ENCODE measurements at regions not wholly inside any gene's neighbourhood (a gene's known extent, or its start where the extent isn't known, plus 50 kb on each side); places are given as distances from the start of the nearest gene placed in this dataset.

GRCh38 chr2:121038891-121039616, 245.9 kb downstream of the TFCP2L1 start:
- TF ChIP-seq CTCF (IDR thresholded peaks at IDR 0.05; ENCODE audit: poor library complexity) (no peak), EZH2phosphoT487 (IDR thresholded peaks at IDR 0.05; ENCODE audit: low read depth, severe bottlenecking, unreplicated experiment) (no peak), EZH2 (IDR thresholded peaks at IDR 0.05; ENCODE audit: borderline replicate concordance) (no peak)
- H3K9me2 ChIP-seq (replicated peaks; ENCODE audit: insufficient read depth): no peaks in the 10 kb centered on the region
- no peaks in the 10 kb centered on the region for H3K79me2 ChIP-seq
- H3K27me3 ChIP-seq: peaks cover 35% of the 10 kb centered on the region
- no peaks in the 10 kb centered on the region for H4K20me1 ChIP-seq (ENCODE audit: insufficient read depth, poor library complexity, severe bottlenecking)
- 76% methylated on average over 8 of the region's 8 CpGs for WGBS (ENCODE audit: low lambda C conversion rate, missing lambda C conversion rate)
- no peaks in the 10 kb centered on the region for H3K36me3 ChIP-seq (replicated peaks; ENCODE audit: insufficient read depth, low read depth)
- DNase-seq (ENCODE audit: low spot score): no peak
- no peak overlapping the region for H2AFZ ChIP-seq
- H3K4me1 ChIP-seq (ENCODE audit: insufficient read depth): peaks cover 11% of the 10 kb centered on the region
- no peak overlapping the region for H3K27ac ChIP-seq
- no peak overlapping the region for H3K4me2 ChIP-seq
- no peak overlapping the region for H3K4me3 ChIP-seq
- H3K9me3 ChIP-seq (ENCODE audit: low read depth): no peaks in the 10 kb centered on the region

GRCh38 chr2:121039679-121040078, 245.3 kb downstream of the TFCP2L1 start:
- Histone ChIP-seq H3K4me3 (no peak overlapping the region), H3K9me3 (ENCODE audit: low read depth) (no peaks in the 10 kb centered on the region), H4K20me1 (ENCODE audit: insufficient read depth, poor library complexity, severe bottlenecking) (no peaks in the 10 kb centered on the region), H3K36me3 (replicated peaks; ENCODE audit: insufficient read depth, low read depth) (no peaks in the 10 kb centered on the region), H2AFZ (no peak overlapping the region), H3K4me1 (ENCODE audit: insufficient read depth) (peaks cover 11% of the 10 kb centered on the region), H3K79me2 (no peaks in the 10 kb centered on the region), H3K27ac (no peak overlapping the region), H3K4me2 (no peak overlapping the region), H3K9me2 (replicated peaks; ENCODE audit: insufficient read depth) (no peaks in the 10 kb centered on the region), H3K27me3 (peaks cover 35% of the 10 kb centered on the region)
- 46% methylated on average over 3 of the region's 3 CpGs for WGBS (ENCODE audit: low lambda C conversion rate, missing lambda C conversion rate)
- no peak for TF ChIP-seq EZH2 (IDR thresholded peaks at IDR 0.05; ENCODE audit: borderline replicate concordance)
- TF ChIP-seq CTCF (IDR thresholded peaks at IDR 0.05; ENCODE audit: poor library complexity): no peak
- no peak for TF ChIP-seq EZH2phosphoT487 (IDR thresholded peaks at IDR 0.05; ENCODE audit: low read depth, severe bottlenecking, unreplicated experiment)
- DNase-seq (ENCODE audit: low spot score): no peak

- Histone ChIP-seq H2AFZ (no peak overlapping the region), H3K4me1 (ENCODE audit: insufficient read depth) (peaks cover 5% of the 10 kb centered on the region), H3K79me2 (no peaks in the 10 kb centered on the region), H3K27me3 (peaks cover 41% of the 10 kb centered on the region), H3K4me2 (no peak overlapping the region), H3K36me3 (replicated peaks; ENCODE audit: insufficient read depth, low read depth) (no peaks in the 10 kb centered on the region), H4K20me1 (ENCODE audit: insufficient read depth, poor library complexity, severe bottlenecking) (no peaks in the 10 kb centered on the region), H3K4me3 (no peak overlapping the region), H3K9me2 (replicated peaks; ENCODE audit: insufficient read depth) (no peaks in the 10 kb centered on the region), H3K27ac (no peak overlapping the region), H3K9me3 (ENCODE audit: low read depth) (no peaks in the 10 kb centered on the region)
- no peak for DNase-seq (ENCODE audit: low spot score)
- WGBS (ENCODE audit: low lambda C conversion rate, missing lambda C conversion rate): 0% methylated on average over 1 of the region's 1 CpG
- TF ChIP-seq EZH2phosphoT487 (IDR thresholded peaks at IDR 0.05; ENCODE audit: low read depth, severe bottlenecking, unreplicated experiment) (no peak), EZH2 (IDR thresholded peaks at IDR 0.05; ENCODE audit: borderline replicate concordance) (no peak), CTCF (IDR thresholded peaks at IDR 0.05; ENCODE audit: poor library complexity) (no peak)
These were observed 243.5 kb downstream of the TFCP2L1 start for GRCh38 chr2:121041516-121041915.
